Heart left ventricle (tissue), 13 donors: ENCODE measurements at regions not wholly inside any gene's neighbourhood (a gene's known extent, or its start where the extent isn't known, plus 50 kb on each side); places are given as distances from the start of the nearest gene placed in this dataset.

ENCODE experiments used
- CTCF ChIP-seq, 12 donors: fragments of 200-600 bp; sonication (generic) in 4 of 12; IDR thresholded peaks; one replicate each; pipeline versions ENCODE4 v1.5.0 to v1.8.0; 2018 to 2022; ENCODE audit warnings: antibody characterized with exemption in 12 of 12, mild to moderate bottlenecking in 5 of 12
- POLR2A ChIP-seq, 2 donors: fragments of 450-650 bp; IDR thresholded peaks; one replicate each; pipeline ENCODE4 v1.6.1; 2017; ENCODE audit warnings: antibody characterized with exemption in 2 of 2, mild to moderate bottlenecking in 2 of 2, moderate library complexity in 2 of 2
- donor health status: ischemic (EF 13 %, LVEDD 7.1; RV severe dilation, severe dysfunction).
- donor health status: DM: no; HTN: yes; CAD: no.
- donor health status: DM: no; HTN: no; CAD: no.
- donor health status: ischemic (EF 25% LVEDD 6.9; RV normal size, moderate dysfunction).
- donor health status: ischemic (EF 25% LVEDD 5.7; RV mildly dilated, moderate dysfunction).
- donor health status: ischemic (EF 35%, LVEDD 5.7; RV mildly dilated, moderate dysfunction).
- donor health status: nonischemic (EF 11% LVEDD 7.7; RV severe dilation, severe dysfunction).
- donor health status: DM: yes; HTN: yes; CAD: no.
- donor health status: PGD.
- donor health status: ischemic (EF 29% LVEDD 5.4; RV normal size, mild dysfunction).
- donor health status: nonischemic (EF 23%, LVEDD 6.1; RV moderate dilation, normal function).

- TF ChIP-seq CTCF (IDR thresholded peaks at IDR 0.05) (no peak), POLR2A (IDR thresholded peaks at IDR 0.05) (no peak)
Observed at GRCh38 chr14:100397005-100397404, 73.9 kb downstream of the SLC25A47 start.
